GM21423 (cell line): ENCODE measurements at regions not wholly inside any gene's neighbourhood (a gene's known extent, or its start where the extent isn't known, plus 50 kb on each side); places are given as distances from the start of the nearest gene placed in this dataset.
"Not testable (repeated sequence)": the region's sequence is repeated elsewhere in the genome, so short reads cannot be mapped to it uniquely, and the experiment has no call there.

Experiments used
- ATAC-seq: cut with Tn5 transposase; IDR thresholded peaks from one replicate; pipeline ENCODE4 v1.9.1; 2021; ENCODE audit warnings: mild to moderate bottlenecking, moderate library complexity; ENCODE audit not compliant: unreplicated experiment

- ATAC-seq: not testable (repeated sequence)
These were observed 52.5 kb upstream of the CCDC71L start for GRCh38 chr7:106713452-106713851.

GRCh38 chr7:106714590-106715442, 53.9 kb upstream of the CCDC71L start:
- not testable (repeated sequence) for ATAC-seq

- ATAC-seq: no peak
These were observed 54.8 kb upstream of the CCDC71L start for GRCh38 chr7:106715730-106716129.

GRCh38 chr7:106717254-106717954, 56.4 kb upstream of the CCDC71L start:
- ATAC-seq: no peak

GRCh38 chr7:106717955-106718871, 57.3 kb upstream of the CCDC71L start:
- ATAC-seq: peak; percentile 78

GRCh38 chr7:106720641-106721040, 59.7 kb upstream of the CCDC71L start:
- ATAC-seq: peak; percentile 62

GRCh38 chr7:106721816-106722785, 61.1 kb upstream of the CCDC71L start:
- ATAC-seq: no peak

- no peak for ATAC-seq
These were observed 62.4 kb upstream of the CCDC71L start for GRCh38 chr7:106723398-106723797.

GRCh38 chr7:106729720-106730385, 68.9 kb upstream of the CCDC71L start:
- ATAC-seq: no peak

- peak; percentile 84 for ATAC-seq
These were observed 70.2 kb upstream of the CCDC71L start for GRCh38 chr7:106731187-106731586.

GRCh38 chr7:106731646-106732444, 70.9 kb upstream of the CCDC71L start:
- no peak for ATAC-seq

GRCh38 chr7:106735637-106736036, 74.7 kb upstream of the CCDC71L start:
- ATAC-seq: no peak

- no peak for ATAC-seq
These were observed 75.2 kb upstream of the CCDC71L start for GRCh38 chr7:106736123-106736507.

GRCh38 chr7:106736508-106737201, 75.7 kb upstream of the CCDC71L start:
- peak; percentile 76 for ATAC-seq

GRCh38 chr7:106737202-106737562, 76.2 kb upstream of the CCDC71L start:
- no peak for ATAC-seq

GRCh38 chr7:106740806-106741205, 79.8 kb upstream of the CCDC71L start:
- ATAC-seq: no peak

- ATAC-seq: no peak
These were observed 83.7 kb upstream of the CCDC71L start for GRCh38 chr7:106744563-106745091.

GRCh38 chr7:106747301-106747700, 86.3 kb upstream of the CCDC71L start:
- ATAC-seq: not testable (repeated sequence)
